HepG2 (cell line): ENCODE measurements at regions not wholly inside any gene's neighbourhood (a gene's known extent, or its start where the extent isn't known, plus 50 kb on each side); places are given as distances from the start of the nearest gene placed in this dataset.

Experiments
- ATAC-seq: fragments of 200-7000 bp; cut with Tn5 transposase; 3 replicates; pipeline ENCODE4 v1.9.1; 2020; ENCODE audit warnings: mild to moderate bottlenecking, moderate library complexity
- BruUV-seq: library from RNA; stranded (reverse); fragments of 400-500 nt; replicated peaks from 2 replicates; lab custom pipeline; 2021; lab: Mats Ljungman, UMichigan
- CTCF ChIA-PET: fragments of 300-600 bp; formaldehyde crosslinking; extraction: SDS; loops from one replicate; lab custom pipeline; 2021; ENCODE audit warnings: low total read pairs, inconsistent platforms, low intra/inter-chr PET ratio; lab: Yijun Ruan, JAX
- POLR2A ChIA-PET: fragments of 350-600 bp; sonication (Branson Sonifier 250); formaldehyde crosslinking; loops from one replicate; lab custom pipeline; 2020; ENCODE audit warnings: antibody characterized with exemption, inconsistent platforms; lab: Yijun Ruan, JAX
- DNase-seq: peaks from one replicate; pipeline ENCODE4 v3.0.0-alpha.2; 2015; ENCODE audit warnings: low spot score
- FAIRE-seq: peaks from 3 replicates; lab custom pipeline; 2011; peaks lifted over from hg19 to GRCh38; lab: Jason Lieb, UNC
- H2AFZ ChIP-seq: one replicate; pipeline ENCODE4 v1.6.1; 2011; ENCODE audit warnings: low read length, inconsistent platforms
- H3K27ac ChIP-seq: fragments of 300-600 bp; 3 replicates; pipeline ENCODE4 v1.8.0; 2011; ENCODE audit warnings: mixed run types, mild to moderate bottlenecking, mixed read lengths, low read length, inconsistent platforms; ENCODE audit not compliant: insufficient read depth; ENCODE audit errors: extremely low read length
- H3K27me3 ChIP-seq, 2 experiments: fragments of 200-600 bp in 1 of 2; 2 replicates in 1 of 2; 3 replicates in 1 of 2; pipeline versions ENCODE4 v1.6.0 to v1.8.0; 2011; ENCODE audit warnings: low read length in 2 of 2, mild to moderate bottlenecking in 2 of 2, moderate library complexity in 2 of 2, inconsistent platforms in 1 of 2; ENCODE audit not compliant: insufficient read depth in 2 of 2, control insufficient read depth in 1 of 2
- H3K36me3 ChIP-seq, 2 experiments: fragments of 200-600 bp in 1 of 2; replicated peaks in 1 of 2; 2 replicates in 1 of 2; 3 replicates in 1 of 2; pipeline versions ENCODE4 v1.5.1 to v1.8.0; 2011; ENCODE audit warnings: low read length in 2 of 2, inconsistent platforms in 1 of 2; ENCODE audit not compliant: insufficient read depth in 2 of 2, control insufficient read depth in 1 of 2
- H3K4me1 ChIP-seq: 2 replicates; pipeline ENCODE4 v1.5.1; 2012; ENCODE audit warnings: low read length, inconsistent platforms; ENCODE audit not compliant: insufficient read depth
- H3K4me2 ChIP-seq: 2 replicates; pipeline ENCODE4 v1.6.0; 2011; ENCODE audit warnings: low read depth, low read length, inconsistent platforms
- H3K4me3 ChIP-seq, 3 experiments: fragments of 200-600 bp in 1 of 3; sonication (generic), shearing (Covaris generic) in 1 of 3; replicated peaks in 1 of 3; 2 replicates each; pipeline ENCODE4 v1.5.1; 2011 to 2016; ENCODE audit warnings: low read length in 3 of 3, inconsistent platforms in 2 of 3, low read depth in 2 of 3, mild to moderate bottlenecking in 2 of 3, control low read depth in 1 of 3, mixed read lengths in 1 of 3; ENCODE audit not compliant: insufficient read depth in 1 of 3
- H3K79me2 ChIP-seq: one replicate; pipeline ENCODE4 v1.6.1; 2011; ENCODE audit warnings: low read length, inconsistent platforms; ENCODE audit not compliant: insufficient read depth
- H3K9ac ChIP-seq: 2 replicates; pipeline ENCODE4 v1.6.0; 2011; ENCODE audit warnings: mild to moderate bottlenecking, low read depth, low read length, inconsistent platforms; ENCODE audit not compliant: insufficient read depth
- H3K9me3 ChIP-seq: 2 replicates; pipeline ENCODE4 v1.5.1; 2012; ENCODE audit warnings: mild to moderate bottlenecking, low read length
- H4K20me1 ChIP-seq: 2 replicates; pipeline ENCODE4 v1.6.0; 2011; ENCODE audit warnings: inconsistent platforms, mild to moderate bottlenecking, low read length, moderate library complexity; ENCODE audit not compliant: insufficient read depth
- SMC3 ChIP-seq: IDR thresholded peaks from 2 replicates; pipeline ENCODE4 v1.6.1; 2011; ENCODE audit warnings: low read length, improper control_type of control experiment
- ZNF180 ChIP-seq: sonication (generic); formaldehyde crosslinking; IDR thresholded peaks from 2 replicates; pipeline ENCODE4 v1.4.0; 2020; ENCODE audit warnings: low read depth, missing genetic modification reagents, borderline replicate concordance
- ZNF878 ChIP-seq: sonication (generic); formaldehyde crosslinking; IDR thresholded peaks from 2 replicates; pipeline ENCODE4 v1.8.1; 2023; ENCODE audit warnings: mild to moderate bottlenecking, missing genetic modification reagents, moderate library complexity
- WGBS: methylation state at CpG from one replicate; pipeline ENCODE4 v1.1.6; 2017; ENCODE audit warnings: low lambda C conversion rate; 5-methylcytosine and 5-hydroxymethylcytosine counted together
- in situ Hi-C: cut with HindIII; loops from 2 replicates; pipeline ENCODE4 v1.10.0; 2017; ENCODE audit warnings: low pct_unique_long_range_greater_than_20kb; ENCODE audit not compliant: extremely low pct_ligation_motif_present
- intact Hi-C: fragments of 100-400 bp; cut with micrococcal nuclease; formaldehyde crosslinking; loops from one replicate; pipeline ENCODE4 v1.10.0; 2022; ENCODE audit not compliant: unreplicated experiment
- TF ChIP-seq, protein P1 (sequence below): sonication (generic); formaldehyde crosslinking; conservative IDR thresholded peaks from 2 replicates; pipeline ENCODE4 v1.4.0; 2020; ENCODE audit warnings: mild to moderate bottlenecking, missing genetic modification reagents, moderate library complexity
- TF ChIP-seq, protein P2 (sequence below): sonication (generic); formaldehyde crosslinking; IDR thresholded peaks from 2 replicates; pipeline ENCODE4 v1.4.0; 2020; ENCODE audit warnings: missing genetic modification reagents, borderline replicate concordance

DNA sequence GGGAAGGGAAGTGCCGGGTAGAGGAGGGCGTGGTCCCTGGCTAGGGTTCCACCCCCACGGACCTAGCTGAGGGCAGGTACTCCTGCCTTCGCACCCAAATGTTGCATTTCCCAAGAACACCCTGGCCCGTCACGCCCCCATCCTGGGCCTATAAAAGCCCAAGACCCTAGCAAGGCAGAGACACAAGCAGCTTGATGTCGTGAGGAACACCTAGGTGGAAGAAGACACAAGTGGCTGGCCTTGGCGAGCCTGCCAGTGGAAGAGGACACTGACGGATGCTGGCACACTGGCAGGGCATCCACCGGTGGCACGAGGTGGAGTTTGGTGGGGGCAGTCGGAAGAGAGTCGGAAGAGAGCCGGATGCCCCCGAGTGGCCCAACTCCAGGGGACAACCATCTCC lies 244.8 kb upstream of the CTSO start:
- no peak overlapping the region for H3K27ac ChIP-seq
- in situ Hi-C loops (no loop called here), intact Hi-C loops (no loop called here)
- POLR2A ChIA-PET, result no interaction called here
- no peak overlapping the region for H3K9ac ChIP-seq
- no peaks in the 10 kb centered on the region for H3K4me1 ChIP-seq
- H2AFZ ChIP-seq, result no peak overlapping the region
- H3K79me2 ChIP-seq, result no peaks in the 10 kb centered on the region
- H3K9me3 ChIP-seq, result no peaks in the 10 kb centered on the region
- H3K4me2 ChIP-seq, result no peak overlapping the region
- DNase-seq (no peak), FAIRE-seq (no peak), ATAC-seq (no peak)
- BruUV-seq, result no TSS peak
- H3K36me3 ChIP-seq, result no peaks in the 10 kb centered on the region
- no peaks in the 10 kb centered on the region; a peak in 1 of 5 replicates for H3K27me3 ChIP-seq
- H4K20me1 ChIP-seq, result no peaks in the 10 kb centered on the region
- CTCF ChIA-PET, result no interaction called here
- 35% methylated on average over 8 of the region's 15 CpGs for WGBS
- TF ChIP-seq ZNF878 (CRISPR knock-in tag) (no peak), SMC3 (no peak), ZNF180 (CRISPR knock-in tag) (no peak)
- TF ChIP-seq, protein P1, sequence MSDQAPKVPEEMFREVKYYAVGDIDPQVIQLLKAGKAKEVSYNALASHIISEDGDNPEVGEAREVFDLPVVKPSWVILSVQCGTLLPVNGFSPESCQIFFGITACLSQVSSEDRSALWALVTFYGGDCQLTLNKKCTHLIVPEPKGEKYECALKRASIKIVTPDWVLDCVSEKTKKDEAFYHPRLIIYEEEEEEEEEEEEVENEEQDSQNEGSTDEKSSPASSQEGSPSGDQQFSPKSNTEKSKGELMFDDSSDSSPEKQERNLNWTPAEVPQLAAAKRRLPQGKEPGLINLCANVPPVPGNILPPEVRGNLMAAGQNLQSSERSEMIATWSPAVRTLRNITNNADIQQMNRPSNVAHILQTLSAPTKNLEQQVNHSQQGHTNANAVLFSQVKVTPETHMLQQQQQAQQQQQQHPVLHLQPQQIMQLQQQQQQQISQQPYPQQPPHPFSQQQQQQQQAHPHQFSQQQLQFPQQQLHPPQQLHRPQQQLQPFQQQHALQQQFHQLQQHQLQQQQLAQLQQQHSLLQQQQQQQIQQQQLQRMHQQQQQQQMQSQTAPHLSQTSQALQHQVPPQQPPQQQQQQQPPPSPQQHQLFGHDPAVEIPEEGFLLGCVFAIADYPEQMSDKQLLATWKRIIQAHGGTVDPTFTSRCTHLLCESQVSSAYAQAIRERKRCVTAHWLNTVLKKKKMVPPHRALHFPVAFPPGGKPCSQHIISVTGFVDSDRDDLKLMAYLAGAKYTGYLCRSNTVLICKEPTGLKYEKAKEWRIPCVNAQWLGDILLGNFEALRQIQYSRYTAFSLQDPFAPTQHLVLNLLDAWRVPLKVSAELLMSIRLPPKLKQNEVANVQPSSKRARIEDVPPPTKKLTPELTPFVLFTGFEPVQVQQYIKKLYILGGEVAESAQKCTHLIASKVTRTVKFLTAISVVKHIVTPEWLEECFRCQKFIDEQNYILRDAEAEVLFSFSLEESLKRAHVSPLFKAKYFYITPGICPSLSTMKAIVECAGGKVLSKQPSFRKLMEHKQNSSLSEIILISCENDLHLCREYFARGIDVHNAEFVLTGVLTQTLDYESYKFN, result no peak
- TF ChIP-seq, protein P2, sequence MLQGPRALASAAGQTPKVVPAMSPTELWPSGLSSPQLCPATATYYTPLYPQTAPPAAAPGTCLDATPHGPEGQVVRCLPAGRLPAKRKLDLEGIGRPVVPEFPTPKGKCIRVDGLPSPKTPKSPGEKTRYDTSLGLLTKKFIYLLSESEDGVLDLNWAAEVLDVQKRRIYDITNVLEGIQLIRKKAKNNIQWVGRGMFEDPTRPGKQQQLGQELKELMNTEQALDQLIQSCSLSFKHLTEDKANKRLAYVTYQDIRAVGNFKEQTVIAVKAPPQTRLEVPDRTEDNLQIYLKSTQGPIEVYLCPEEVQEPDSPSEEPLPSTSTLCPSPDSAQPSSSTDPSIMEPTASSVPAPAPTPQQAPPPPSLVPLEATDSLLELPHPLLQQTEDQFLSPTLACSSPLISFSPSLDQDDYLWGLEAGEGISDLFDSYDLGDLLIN (CRISPR knock-in tag), result no peak
- no peak overlapping the region for H3K4me3 ChIP-seq
